ENCODE measurements at regions not wholly inside any gene's neighbourhood (a gene's known extent, or its start where the extent isn't known, plus 50 kb on each side); places are given as distances from the start of the nearest gene placed in this dataset.
"Not testable (repeated sequence)": the region's sequence is repeated elsewhere in the genome, so short reads cannot be mapped to it uniquely, and the experiment has no call there.

DNA sequence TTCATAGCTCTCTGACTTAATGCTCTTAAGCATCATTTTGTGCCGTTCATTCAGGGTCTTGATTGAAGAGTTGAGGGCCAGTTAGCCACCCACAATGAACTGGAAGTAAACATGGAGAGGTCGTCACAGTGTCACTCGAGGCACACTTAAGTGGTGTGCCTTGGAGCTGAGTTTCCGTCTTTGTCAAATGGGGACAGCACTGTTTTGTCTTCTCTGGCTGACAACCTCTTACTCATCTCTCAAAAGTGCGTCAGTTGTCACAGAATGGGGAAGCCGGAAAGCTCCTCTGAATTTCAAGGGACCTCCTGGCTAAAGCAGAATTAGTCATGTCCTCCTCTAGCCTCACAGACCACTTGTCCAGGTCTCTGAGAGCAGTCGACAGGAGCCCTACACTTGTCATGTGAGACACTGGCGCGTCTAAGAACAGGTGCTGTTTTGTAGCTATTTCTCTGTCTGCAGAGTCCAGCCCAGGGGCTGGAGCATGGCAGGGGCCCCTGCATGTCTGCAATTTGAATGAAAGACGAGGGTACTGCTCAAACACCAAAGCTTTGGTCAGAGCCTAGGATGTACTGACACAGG lies 231.5 kb downstream of the NPIPA7 start:
- DNase-seq (ENCODE audit: extremely low read depth, low read depth), result not testable (repeated sequence)

DNA sequence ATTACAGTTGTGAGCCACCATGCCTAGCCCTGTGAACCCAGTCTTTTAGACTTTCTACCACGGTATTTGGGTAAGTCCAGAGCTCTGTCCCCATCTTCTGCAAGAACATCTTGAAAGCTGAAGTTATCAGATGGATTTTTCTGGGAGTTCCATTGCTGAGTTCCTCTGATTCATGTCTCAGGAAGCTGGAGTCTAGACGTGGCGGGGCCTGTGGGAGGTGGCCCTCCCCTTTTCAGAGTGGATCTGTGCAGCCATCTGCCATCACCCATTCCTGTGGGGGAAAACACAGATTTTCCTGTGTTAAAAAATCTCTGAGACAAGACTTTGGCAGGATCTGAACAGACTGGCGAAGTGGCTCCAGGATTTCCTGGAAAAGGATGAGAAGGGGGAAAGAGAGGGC lies 234.3 kb downstream of the NPIPA7 start:
- DNase-seq (ENCODE audit: extremely low read depth, low read depth), result not testable (repeated sequence)

DNA sequence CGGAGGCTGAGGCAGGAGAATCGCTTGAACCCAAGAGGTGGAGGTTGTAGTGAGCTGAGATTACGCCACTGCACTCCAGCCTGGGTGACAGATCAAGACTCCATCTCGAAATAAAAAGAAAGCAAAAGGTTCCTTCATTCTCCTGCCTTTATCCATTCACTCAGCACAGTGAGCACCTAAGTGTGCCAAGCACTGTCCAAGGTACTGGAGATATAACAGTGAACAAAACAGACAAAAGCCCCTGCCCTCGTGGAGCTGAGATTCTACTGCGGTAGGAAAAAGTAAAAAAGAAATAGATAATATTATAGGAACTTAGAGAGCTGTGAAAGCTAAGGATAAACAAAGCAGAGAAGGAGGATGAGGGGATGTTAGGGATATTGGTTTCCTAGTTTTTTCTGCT lies 235.5 kb downstream of the NPIPA7 start:
- DNase-seq (ENCODE audit: extremely low read depth, low read depth), result not testable (repeated sequence)

DNA sequence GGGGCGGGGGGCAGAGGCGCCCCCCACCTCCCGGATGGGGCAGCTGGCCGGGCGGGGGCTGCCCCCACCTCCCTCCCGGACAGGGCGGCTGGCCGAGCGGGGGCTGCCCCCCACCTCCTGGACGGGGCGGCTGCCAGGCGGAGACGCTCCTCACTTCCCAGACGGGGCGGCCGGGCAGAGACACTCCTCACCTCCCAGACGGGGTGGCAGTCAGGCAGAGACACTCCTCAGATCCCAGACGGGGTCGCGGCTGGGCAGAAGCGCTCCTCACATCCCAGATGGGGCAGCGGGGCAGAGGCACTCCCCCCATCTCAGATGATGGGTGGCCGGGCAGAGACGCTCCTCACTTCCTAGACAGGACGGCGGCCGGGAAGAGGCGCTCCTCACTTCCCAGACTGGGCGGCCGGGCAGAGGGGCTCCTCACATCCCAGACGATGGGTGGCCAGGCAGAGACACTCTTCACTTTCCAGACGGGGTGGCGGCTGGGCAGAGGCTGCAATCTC lies 240.1 kb downstream of the NPIPA7 start:
- not testable (repeated sequence) for DNase-seq (ENCODE audit: extremely low read depth, low read depth)

DNA sequence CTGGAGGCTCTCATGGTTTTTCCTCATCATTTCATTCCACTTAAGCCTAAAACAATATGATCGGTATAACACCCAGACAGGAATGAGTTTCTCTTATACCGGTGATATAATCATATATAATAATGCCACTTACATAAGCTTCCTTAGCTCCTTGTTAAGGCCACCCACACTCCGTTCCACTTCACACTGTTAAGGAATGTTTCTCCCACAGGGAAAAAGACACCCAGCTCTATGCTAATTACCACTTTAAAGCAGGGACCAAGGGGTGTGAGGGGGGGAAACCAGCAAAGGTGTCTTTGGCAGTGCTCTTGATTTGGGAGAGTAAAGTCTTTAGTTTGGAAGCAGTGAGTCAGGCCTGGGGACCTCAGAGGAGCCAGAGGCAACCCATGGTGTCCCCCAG lies 245.4 kb downstream of the NPIPA7 start:
- DNase-seq (ENCODE audit: extremely low read depth, low read depth), result not testable (repeated sequence)

DNA sequence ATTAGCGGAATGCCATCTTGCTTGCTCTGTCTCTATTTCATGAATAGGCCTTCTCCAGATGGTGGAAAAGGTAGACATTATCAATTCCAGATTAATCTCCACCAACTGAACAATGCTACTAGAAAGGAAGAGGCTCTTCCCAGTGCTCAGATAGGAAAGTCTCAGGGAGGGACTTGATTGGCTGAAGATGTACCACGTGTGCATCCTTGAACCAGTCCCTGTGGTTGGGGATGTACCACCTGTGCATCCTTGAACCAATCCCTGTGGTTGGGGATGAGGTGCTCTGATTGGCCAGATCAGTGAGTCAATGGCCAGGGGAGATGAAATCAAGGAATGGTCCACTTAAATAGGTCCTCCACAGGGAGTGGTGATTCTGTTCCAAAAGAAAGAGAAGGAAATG lies 246.2 kb downstream of the NPIPA7 start:
- DNase-seq (ENCODE audit: extremely low read depth, low read depth), result not testable (repeated sequence)

DNA sequence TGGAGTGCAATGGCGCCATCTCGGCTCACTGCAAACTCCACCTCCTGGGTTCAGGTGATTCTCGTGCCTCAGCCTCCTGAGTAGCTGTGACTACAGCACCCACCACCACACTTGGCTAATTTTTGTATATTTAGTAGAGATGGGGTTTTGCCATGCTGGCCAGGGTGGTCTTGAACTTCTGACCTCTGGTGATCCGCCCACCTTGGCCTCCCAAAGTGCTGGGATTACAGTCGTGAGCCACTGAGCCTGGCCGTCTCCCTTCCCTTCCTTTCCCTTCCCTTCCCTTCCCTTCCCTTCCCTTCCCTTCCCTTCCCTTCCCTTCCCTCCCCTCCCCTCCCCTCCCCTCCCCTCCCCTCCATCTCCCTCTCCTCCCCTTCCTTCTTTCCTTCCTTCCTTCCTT lies 248.9 kb downstream of the NPIPA7 start:
- DNase-seq (ENCODE audit: extremely low read depth, low read depth), result not testable (repeated sequence)

DNA sequence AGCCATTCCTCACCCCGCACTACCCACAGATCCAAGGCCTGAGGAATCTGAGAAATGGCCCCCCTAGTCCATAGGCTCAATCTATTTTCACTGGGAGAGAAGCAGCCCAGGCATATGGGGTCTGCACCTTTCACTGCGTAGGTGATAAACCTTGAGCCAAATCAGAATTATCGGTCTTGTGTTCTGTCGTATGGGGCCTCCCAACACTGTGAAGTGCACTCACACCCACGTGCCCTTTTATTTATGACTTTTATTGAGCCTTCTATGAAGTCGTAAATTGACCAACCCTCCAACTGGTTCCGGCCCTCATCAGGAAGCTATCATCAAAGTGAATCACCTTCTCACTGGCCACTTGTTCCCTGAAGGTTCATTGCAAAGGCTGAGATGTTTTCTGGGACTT lies 259.3 kb downstream of the NPIPA7 start:
- DNase-seq (ENCODE audit: extremely low read depth, low read depth), result not testable (repeated sequence)

DNA sequence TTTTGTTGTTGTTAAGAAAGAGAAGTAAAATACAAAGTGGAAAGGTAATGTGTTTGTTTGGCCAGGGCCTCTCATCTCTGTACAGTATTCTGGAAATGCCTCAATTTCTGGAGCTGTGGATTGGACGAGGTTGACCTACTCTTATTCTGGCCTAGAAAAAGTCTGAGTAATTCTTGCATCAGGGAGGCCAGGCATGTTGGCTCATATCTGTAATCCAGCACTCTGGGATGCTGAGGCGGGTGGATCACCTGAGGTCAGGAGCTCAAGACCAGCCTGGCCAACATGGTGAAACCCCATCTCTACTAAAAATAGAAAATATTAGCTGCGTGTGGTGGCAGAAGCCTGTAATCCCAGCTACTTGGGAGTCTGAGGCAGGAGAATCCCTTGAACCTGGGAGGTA lies 259.8 kb downstream of the NPIPA7 start:
- not testable (repeated sequence) for DNase-seq (ENCODE audit: extremely low read depth, low read depth)

DNA sequence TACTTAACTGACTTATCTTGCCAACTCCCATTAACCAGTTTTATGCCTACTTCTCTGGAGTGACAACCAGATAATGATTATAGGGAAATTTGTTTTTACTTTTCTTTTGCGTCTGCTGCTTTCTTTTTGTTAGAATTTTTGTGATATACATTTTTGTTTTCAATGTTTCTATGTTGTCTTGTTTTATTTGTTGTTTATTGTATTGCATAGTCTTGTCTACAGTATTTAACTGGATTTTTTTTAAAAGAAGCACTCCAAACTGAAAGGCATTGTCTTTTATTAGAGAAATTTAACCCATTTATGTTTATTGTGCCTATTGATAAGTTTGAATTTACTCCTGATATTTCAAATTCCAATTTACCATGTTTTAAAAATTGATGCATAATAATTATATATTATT lies 264.9 kb downstream of the NPIPA7 start:
- DNase-seq (ENCODE audit: extremely low read depth, low read depth), result not testable (repeated sequence)

DNA sequence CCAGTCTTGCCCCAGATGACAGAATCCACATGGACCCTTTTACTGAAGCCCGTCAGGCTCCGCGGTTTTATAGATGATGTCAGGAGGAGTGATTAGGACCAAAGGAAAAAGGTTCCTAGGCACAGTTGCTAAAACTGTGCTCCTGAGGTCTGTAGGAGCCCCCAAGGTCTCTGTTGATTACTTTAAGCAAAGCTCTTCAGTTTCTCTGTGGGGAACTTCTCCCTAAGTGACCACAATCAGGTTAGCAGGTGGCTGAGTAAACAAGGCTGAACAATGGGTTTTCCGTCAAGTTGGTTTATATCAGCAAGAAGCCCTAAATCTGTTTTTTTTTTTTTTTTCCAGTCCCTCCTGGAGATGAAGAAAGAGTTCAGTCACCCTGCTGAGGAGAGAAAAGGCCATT lies 269.1 kb downstream of the NPIPA7 start:
- not testable (repeated sequence) for DNase-seq (ENCODE audit: extremely low read depth, low read depth)

DNA sequence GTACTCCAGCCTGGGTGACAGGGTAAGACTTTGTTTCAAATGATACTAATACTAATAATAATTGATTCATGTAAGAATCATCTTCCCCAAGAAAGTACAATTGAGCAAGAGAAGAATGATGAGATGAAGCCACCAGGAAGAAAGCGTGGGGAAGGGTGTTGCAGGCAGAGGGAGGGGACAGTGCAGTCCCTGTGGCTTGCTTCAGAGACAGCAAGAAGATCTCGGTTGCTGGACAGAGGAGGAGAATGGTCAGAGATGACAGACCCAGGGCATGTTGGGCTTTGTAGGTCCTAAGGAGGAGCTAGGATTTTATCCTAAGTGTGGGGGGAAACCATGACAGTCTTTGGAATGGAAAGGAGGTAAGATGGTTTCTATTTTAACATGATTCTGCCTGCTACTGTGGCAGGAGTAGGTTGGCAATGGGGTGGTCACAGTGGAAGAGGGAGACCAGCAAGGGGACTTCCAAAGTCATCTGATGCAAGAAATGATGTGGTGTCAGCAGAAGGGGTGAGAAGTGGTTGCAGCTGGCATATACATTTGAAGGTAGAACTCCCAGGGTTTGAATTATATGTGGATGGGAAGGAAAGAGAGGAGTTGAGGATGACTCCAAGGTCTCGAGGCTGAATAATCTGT lies 293.4 kb downstream of the NPIPA7 start:
- DNase-seq (ENCODE audit: extremely low read depth, low read depth), result not testable (repeated sequence)

DNA sequence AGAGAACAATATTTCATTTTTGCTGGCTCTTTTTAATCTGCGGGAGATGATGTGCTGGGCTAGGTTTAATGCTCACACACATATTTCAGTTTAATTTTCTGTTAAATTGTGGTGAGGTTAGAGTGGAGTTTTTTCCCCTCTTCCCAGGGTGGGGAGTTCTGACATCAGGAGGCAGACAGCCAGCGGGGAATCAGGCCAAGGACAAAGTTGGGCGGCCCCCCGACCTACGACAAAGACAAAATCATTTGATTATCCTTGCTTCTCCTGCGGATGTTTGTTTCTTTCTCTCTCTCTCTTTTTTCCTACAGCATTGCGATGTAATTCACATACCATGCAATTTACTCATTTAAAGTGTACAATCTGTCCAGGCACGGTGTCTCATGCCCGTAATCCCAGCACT lies 295.9 kb downstream of the NPIPA7 start:
- DNase-seq (ENCODE audit: extremely low read depth, low read depth), result not testable (repeated sequence)

DNA sequence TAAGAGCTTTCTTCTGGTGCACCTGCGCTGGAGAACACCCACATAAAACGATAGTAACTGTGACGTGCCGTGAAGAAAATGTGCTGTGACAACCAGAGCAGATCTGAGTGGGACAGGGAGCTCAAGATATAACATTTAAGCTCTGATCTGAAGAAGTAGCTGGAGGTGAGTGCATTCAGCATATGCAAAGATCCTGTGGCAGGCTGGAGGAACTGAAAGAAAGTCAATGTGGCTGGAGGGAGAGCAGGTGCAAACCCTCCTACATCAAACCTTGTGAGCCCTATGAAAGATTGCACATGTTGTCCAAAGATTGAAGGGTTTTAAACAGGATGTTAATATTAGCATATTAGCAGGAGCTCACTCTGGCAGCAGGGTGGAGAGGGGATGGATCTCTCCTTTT lies 342.9 kb downstream of the NPIPA7 start:
- not testable (repeated sequence) for DNase-seq (ENCODE audit: extremely low read depth, low read depth)

DNA sequence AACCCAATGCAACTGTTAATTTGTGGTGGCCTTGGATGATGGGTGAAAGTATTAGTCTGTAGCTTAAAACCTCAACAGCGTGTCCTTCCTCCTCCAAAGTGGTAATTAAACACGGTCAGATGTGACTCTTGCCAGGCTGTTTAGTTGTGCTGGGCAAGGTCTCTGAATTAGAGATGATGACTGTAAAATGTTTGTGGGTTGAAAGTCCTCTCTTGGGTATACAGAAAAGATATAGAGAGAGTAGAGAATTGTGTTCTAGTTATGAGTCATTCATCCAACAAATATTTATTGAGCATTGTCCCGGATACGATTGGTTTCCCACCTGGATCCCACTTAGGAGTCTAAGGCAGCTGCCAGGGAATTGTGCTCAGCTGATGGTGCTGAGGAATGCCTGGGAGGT lies 343.7 kb downstream of the NPIPA7 start:
- not testable (repeated sequence) for DNase-seq (ENCODE audit: extremely low read depth, low read depth)

DNA sequence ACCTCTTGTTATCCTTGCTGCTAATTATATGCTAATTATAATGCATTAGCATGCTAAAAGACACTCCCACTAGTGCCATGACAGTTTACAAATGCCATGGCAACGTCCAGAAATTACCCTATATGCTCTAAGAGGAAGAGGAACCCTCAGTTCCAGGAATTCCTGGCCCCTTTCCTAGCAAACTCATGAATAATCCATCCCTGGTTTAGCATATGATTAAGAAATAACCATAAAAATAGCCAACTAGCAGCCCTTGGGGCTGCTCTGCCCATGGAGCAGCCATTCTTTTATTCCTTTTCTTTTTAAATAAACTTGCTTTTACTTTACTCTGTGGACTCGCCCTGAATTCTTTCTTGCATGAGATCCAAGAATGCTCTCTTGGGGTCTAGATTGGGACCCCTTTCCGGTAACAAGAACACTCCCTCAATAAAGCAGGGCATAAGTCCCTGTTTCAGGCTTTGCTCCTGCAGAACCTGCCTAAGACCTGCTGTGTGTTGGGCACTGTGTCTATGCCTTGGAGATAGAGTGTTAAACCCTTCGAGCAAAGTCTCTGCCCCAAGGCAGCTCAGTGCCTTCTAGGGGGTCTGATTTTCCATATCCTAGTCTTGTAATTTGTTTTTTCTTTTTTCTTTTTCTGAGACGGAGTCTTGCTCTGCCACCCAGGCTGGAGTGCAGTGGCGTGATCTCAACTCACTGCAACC lies 345.0 kb downstream of the NPIPA7 start:
- DNase-seq (ENCODE audit: extremely low read depth, low read depth), result not testable (repeated sequence)

DNA sequence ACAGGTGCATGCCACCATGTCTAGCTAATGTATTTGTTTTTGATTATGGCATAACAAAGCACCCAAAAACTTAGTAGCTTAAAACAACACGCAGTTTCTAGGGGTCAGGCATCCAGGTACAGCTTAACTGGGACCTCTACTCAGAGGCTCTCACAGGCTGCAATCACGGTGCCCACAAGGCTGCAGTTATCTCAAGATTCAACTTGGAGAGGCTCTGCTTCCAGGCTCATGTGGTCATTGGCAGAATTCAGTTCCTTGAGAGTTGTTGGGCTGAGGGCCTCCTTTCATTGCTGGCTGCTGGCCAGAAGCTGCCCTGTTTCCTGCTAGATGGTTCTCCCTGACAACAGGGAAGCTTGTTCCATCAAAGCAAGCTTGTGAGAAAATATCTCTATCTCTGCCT lies 348.1 kb downstream of the NPIPA7 start:
- not testable (repeated sequence) for DNase-seq (ENCODE audit: extremely low read depth, low read depth)

DNA sequence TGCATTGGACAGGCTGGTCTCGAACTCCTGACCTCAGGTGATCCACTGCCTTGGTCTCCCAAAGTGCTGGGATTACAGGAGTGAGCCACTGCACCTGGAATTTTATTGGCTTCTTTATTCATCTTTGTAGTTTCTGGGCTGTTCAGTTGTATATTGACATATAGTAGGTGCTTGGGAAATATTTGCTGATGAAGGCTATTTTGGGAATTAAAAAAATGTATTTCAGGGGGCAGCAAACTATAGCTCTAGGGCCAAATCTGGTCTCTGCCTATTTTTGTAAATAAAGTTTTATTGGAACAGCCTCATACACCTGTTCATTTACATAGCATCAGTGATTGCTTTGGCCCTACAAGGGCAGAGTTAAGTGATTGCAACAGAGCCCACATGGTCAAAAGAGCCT lies 363.6 kb downstream of the NPIPA7 start:
- not testable (repeated sequence) for DNase-seq (ENCODE audit: extremely low read depth, low read depth)

DNA sequence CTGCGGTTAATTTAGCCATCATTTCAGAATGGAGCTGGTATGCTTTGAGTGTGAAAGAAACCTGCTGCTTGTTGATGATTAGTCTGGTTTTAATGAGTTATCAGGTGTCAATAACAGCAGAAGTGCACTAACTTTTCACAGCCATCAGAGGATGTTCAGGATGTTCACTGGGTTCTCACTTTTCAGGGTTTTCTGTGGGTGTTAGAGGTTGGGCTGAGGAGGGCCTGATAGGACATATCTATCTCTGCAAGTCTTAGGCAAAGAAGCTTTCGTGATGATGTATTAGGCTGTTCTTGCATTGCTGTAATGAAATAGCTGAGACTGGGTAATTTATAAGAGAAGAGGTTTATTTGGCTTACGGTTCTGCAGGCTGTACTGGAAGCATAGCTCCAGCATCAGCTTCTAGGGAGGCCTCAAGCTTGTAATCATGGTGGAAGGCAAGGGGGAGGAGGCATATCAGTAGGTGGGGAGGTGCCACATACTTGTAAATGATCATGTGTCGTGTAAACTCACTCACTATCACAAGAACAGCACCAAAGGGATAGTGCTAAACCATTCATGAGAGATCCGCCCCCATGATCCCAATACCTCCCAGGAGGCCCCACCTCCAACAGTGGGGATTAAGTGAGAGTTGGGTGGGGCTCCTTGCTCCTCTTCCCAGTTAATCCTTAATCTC lies 376.2 kb downstream of the NPIPA7 start:
- not testable (repeated sequence) for DNase-seq (ENCODE audit: extremely low read depth, low read depth)

DNA sequence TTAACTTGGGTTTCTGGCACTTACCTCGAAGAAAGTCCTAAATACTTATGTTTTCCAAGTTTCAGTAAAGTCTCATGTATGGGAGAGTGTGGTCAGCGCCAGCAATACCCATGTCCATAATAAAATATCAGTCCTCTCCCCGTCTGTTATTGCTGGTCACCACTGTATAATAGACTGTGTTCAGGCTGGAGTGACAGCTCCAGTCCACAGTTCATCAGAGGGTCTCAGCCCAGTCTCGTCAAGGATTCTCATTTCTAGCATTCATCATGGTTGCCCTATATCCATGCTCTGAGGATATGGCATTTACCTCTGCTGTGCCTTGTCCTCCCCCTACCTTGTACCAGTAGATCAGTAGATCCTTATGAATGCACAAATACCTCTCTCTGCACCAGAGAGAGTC lies 384.5 kb downstream of the NPIPA7 start:
- DNase-seq (ENCODE audit: extremely low read depth, low read depth), result no peak

DNA sequence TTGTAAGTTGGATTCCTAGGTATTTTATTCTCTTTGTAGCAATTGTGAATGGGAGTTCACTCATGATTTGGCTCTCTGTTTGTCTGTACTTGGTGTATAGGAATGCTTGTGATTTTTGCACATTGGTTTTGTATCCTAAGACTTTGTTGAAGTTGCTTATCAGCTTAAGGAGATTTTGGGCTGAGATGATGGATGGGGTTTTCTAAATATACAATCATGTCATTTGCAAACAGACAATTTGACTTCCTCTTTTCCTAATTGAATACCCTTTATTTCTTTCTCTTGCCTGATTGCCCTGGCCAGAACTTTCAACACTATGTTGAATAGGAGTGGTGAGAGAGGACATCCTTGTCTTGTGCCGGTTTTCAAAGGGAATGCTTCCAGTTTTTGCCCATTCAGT lies 391.8 kb downstream of the NPIPA7 start:
- DNase-seq (ENCODE audit: extremely low read depth, low read depth), result not testable (repeated sequence)

All from NCI-H460 (cell line).